GM18868 (cell line): ENCODE measurements at regions not wholly inside any gene's neighbourhood (a gene's known extent, or its start where the extent isn't known, plus 50 kb on each side); places are given as distances from the start of the nearest gene placed in this dataset.

Source experiments
- ATAC-seq: cut with Tn5 transposase; IDR thresholded peaks from one replicate; pipeline ENCODE4 v1.9.1; 2021; ENCODE audit warnings: mild to moderate bottlenecking, moderate library complexity; ENCODE audit not compliant: unreplicated experiment

DNA sequence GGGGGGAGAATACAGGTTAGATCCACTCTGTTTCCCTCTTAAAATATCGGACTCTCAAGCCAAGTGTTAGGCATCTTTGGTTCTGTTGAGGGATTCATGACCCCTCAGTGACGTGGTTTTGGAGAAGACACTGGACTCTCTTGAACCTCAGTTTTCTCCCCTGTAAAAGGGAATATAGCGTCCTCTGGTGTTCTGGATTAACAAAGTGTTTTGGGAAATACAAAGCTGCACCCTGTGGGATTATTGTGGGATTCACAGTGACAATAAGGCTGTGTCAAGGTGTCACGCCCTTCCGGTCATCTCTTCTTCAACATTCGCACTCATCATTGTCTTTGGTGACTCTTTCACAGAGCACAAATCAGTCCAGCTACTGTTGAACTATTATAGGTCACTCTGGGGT is 139.0 kb downstream of the IRX1 start:
- no peak for ATAC-seq

DNA sequence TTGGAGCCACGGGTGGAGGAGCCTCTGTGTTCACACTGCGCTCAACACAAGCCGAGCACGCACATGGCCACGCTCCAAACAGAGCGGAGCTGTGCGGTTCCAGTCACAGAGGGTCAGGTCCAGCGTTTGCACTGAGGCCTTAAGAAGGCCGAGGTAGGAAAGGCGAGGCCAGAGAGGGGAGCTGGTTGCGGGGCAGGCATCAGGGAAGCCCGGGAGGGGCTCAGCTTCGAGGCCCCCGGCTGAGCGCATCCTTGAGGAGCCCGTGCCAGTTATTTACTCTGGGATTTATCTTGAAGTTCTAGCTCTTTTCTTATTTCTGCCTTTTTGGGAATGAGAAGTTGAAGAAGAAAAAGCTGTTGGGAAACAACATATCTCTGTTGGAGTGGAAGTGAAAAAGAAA is 140.8 kb downstream of the IRX1 start:
- ATAC-seq, result no peak

DNA sequence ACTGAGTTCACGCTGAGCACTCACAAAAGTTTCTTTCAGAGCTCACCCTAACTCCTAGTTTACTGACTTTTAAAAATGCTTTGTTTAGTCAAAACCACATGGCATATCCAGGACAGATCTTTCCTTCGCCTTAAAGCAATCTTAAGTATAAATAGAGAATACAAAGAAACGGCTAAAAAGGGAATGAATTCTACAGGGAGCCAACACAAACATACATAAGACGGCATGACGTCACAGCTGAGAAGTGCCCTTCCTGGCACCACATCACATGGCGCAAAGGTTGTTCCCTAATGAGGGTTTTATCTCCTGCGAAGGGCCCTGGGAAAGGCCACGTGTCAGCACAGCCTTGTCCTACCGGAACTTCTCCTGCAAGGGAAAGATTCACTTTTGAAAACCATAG is 141.3 kb downstream of the IRX1 start:
- no peak for ATAC-seq

DNA sequence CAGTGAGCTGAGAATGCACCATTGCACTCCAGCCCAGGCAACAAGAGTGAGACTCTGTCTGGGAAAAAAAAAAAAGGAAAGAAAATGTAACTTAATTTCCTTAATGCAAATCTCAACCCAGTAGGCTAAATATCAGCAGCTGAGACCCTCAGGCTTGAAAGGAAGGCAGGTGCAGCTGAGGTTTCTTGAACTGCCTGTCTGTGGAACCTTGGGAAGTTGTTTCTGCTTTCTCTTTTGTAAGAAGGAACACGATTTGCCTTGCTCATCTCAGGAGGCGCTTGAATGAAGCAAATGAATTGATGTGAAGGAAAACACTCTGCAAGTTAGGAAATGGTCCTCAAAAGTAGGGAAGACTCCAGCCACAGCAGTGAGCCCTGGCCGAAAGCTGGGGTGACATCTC is 143.3 kb downstream of the IRX1 start:
- no peak for ATAC-seq

DNA sequence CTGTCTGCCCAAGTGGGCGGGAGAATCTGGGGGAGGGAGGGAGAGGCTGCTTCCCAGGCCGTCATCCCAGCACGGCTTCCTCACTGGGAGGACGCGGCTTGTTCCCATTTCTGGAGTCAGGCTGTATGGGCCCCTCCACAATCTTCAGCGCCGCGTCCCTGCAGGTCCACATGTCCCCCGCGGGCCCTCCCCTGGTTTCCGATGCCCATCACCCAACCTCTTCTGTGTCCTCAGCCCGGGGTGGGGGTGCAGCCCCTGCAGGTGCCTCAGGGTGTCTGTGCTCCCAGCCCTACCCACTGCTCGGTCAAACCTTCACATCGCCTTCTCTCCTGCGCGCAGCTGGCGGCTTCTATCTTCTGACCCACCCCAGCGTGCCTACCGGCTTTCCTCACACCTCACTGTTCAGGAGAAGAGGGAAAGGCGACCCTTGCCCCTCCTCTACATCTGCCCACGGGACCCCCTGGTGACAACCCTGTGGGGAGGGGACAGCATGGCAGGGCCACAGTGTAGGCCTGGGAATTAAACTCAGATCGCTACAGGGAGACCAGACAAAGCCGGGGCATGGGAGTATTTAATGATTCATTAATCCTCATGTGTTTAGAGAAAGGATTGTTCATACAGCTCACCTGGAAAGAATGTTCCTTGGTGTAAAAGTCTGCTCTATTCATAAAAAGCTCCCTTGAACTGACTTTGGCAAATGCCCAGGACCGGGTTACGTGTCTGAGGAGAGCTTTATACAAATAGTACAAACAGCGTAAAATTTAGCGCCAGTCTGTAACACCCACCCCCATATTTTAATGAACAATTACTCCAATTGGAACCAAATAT is 145.1 kb downstream of the IRX1 start:
- no peak for ATAC-seq

DNA sequence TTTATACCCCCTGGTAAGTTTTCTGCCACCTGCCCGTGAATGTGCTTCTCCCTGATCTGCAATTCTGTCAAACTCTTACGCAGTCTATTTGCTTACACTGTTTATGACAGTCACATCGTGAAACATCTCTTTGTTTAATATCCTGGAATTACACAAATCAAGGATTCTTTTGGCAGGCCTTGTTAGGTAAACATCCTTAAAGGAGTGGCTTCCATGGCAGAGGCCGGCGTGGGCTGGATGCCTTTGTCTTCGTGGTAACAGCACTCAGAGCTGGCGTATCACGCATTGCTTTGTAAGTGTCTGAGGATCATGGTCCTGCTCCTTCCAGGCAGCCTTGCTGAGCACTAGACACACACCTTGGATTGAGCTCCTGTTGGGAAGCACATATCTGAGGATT is 145.7 kb downstream of the IRX1 start:
- ATAC-seq, result no peak

DNA sequence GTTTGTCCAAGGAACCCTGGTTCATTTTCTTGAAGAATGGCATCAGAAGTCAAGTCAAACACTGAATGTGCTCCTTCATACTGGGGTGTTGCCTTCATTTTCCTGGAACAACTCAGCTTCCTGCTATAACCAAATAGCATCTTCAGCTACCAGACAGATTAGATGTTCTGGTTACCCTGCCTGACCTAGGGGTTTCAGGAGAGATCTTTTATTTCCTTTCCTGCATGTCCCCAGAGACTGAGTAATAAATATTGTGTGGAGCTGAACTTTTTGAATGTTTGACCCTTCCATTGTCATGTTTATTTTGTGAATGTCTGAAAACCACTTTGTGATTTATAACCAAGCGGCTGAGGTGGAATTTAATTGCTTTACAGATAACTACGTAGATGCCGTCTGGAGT is 147.1 kb downstream of the IRX1 start:
- no peak for ATAC-seq

DNA sequence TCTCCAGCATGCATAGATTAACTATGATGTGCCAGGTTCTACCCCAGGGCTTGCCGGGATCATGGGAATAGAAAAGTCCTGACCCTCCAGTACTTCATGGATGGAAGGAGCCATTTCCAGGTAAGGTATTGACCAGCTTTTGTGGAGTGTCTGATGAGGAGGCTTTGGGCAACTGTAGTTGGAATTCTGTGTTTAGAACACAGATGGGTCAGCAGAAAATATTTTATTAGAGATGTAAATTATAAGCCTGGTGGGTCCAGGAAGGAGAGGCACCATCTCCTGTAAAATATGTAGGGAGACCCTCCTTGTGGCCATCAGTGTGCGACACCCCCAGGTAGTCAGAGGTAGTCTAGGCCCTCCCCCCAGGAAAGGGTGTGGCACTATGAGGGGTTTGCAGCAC is 156.2 kb downstream of the IRX1 start:
- no peak for ATAC-seq

DNA sequence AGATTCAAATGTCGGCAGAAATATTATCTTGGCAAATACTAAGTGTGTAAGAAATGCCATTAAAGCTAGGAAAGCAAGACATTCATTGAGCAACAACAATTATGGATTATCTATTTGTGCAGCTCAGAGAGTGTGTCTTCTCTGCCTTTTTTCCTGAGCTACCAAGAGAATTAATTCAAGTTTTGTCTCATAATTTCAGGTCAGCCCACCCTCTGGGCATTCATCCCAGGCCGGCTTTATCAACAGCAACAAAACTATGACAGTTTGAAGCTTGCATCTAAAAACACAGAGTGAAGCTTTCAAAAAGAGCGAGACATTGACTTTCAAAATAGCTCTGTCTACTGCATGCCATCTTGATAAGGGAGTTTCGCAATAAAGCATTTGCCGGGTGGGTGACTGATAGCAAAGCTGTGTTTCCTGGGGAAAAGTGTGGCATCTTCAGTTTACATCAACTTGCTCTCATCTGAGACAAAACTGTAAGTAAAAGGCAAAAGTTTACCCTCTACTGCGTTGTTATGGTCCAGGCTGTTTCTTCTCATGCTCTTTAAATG is 182.4 kb downstream of the IRX1 start:
- no peak for ATAC-seq

DNA sequence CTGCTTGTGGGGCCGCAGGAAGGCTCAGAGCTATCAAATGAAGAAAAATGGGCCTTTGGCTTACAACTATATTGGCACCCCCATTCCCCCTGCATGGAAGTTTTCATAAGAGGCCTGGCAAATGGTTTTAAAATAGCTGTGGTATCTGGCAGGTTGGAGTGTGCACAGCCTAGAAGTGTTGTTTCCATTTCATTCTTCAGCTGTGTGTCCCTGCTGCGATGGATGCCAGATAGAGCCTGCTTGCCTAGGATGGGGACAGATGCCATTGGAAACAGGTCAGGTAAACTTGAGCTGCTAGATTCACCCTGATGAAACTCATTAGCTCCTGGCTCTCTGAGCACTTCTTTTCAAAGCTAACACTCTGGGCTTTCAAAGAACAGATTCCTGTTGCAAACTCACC is 183.3 kb downstream of the IRX1 start:
- ATAC-seq, result no peak

DNA sequence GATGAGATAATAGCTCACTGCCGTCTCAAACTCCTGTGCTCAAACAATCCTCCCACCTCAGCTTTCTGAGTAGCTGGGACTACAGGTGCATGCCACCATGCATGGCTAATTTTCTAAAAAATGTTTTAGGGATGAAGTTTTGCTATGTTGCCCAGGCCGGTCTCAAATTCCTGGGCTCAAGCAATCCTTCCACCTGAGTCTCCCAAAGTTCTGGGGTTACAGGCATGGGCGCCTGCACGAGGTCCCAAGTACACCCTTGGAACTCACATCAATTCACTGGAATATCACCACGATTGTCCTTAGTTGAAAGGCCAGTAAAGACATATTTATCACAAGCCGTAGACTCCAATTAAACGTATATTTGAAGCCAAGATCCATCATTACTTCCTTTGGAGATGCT is 184.6 kb downstream of the IRX1 start:
- no peak for ATAC-seq

DNA sequence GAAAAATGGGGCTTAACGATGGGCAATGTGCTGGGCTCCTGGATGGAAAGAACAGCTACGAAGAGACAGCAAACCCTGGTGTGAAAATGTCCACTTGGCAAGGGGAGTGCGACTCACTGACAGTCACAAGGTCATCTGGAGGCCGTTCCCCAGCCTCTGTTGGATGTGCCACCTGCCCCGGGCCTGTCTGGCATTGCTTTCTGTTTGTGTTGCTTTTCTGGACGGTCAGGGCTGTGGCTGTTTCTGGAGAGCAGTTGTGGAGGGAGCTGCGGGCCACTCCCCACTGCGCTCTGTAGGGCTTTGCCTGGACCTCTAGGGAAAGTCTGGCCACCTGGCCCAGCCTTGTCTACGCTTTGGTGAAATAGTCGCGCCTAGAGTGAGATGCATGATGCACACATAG is 185.3 kb downstream of the IRX1 start:
- no peak for ATAC-seq

DNA sequence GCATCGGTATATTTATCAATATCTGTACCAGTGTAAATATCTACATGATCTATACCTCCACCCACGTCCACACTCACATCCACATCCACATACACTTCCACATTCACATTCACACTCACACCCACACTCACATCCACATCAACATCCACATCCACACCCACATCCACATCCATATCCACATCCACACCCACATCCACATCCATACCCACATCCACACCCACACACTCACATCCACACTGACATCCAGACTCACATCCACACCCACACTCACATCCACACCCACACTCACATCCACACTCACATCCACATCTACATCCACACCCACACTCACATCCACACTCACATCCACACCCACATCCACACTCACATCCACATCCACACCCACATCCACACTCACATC is 189.2 kb downstream of the IRX1 start:
- ATAC-seq, result no peak

DNA sequence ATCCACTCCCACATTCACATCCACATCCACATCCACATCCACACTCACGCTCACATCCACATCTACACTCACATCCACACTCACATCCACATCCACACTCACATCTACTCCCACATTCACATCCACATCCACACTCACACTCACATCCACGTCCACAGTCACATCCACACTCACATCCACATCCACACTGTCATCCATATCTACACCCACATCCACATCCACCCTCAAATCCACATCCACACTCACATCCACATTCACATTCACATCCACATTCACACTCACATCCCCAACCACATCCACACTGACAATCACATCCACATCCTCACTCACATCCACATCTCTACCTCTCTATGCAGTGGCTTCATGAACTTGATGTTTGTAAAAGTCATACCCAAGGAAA is 190.5 kb downstream of the IRX1 start:
- no peak for ATAC-seq

DNA sequence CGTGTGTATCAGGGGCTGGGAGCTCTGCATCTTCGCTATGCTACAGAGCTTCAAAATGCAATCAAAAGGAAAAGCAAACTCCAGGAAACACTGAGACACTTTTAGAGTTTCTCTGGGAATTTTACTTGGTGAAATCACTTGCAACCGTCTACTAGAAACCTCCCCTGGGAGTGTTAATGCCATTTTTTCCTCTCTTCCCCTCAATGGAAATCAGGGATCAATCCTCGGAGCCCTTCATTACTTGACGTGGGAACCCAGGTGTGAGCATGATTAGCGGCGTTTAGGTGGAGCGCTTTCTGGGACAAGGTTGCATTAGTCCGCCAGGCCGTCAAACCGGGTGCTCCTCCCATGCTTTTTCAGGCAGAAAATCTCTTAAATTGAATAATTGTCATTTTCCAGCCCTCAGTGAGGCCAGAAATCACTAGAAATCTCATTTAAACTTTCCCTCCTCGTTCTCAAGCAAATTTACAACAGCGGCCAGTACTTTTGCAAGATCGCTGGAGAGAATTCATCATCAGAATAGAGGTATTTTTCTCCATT is 191.3 kb downstream of the IRX1 start:
- no peak for ATAC-seq

DNA sequence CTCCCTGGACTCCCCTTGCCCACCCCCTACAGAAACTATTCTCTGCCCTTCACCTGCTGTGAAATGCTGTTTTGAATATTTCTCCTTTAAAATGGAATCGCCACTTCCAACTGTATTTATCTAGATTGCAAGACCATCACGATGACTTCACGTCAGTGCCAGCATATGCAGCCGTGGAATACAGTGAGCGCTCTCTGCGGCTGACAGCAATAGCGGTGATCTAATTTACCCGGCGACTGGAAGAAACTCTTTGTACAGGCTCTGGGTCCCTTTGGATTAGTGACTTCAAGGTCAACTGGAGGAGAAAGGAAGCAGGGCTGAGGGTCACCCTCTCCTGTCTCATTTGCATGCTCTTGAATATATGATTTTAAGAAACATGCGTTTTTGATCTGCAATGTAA is 192.0 kb downstream of the IRX1 start:
- no peak for ATAC-seq

DNA sequence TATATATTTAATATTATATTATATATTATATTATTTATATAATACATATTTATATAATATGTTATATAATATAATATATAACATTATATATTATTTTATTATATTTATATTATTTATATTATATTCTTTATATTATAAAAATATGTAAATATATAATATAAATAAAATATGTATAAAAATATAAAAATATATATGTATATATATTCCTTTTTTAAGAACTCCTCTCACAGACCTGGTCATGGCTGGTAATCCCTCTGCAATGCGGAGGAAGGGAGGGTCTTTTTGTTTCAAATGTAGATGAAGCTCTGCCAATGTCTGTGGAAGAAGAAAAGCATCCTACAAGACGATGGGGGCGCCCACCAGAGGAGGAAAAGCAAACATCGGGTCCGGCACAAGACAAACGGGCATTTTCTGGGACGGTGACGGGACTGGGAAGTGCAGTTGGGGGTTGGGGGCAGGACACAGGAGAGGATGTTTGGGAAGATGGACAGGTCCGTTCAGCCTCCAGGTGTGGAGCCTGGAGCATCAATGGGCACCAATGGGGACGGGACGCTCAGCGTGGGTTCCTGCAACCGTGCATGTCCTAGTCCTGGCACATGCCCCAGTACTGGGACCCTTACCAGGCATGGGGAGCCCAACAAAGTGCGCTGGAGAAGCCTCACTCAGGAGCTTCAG is 194.0 kb downstream of the IRX1 start:
- no peak for ATAC-seq

DNA sequence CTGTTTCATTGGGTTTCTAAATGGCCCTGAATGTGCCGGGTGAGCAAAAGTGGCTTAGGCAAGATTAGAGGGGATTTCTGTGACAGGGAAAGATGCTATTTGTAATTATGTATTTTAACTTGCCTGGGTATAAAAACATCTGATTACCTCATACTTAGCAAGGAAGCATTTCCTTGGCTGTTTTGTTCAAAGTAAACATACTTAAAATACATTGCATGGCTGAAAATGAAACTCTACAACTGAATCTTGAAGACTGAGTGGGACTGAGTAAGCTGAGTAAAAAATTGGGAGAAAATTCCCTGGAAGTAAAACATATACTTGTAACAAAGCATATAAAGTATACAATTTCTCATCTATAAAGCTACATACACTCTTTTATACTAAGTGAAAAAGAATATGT is 197.5 kb downstream of the IRX1 start:
- no peak for ATAC-seq

DNA sequence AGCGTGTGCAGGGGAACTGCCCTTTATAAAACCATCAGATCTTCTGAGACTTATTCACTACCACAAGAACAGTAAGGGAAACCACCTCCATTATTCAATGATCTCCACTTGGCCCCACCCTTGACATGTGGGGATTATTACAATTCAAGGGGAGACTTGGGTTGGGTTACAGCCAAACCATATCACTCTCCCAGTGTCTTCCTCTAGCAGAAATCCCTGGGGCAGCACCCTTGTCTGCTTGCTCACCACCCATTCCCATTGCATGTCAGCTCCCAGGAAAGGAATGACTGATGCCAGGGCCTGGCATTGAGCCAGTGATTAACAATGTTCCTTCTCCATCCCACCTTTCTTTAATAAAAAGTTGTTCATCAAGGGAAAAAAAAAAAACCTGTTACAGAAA is 199.0 kb downstream of the IRX1 start:
- ATAC-seq, result no peak

DNA sequence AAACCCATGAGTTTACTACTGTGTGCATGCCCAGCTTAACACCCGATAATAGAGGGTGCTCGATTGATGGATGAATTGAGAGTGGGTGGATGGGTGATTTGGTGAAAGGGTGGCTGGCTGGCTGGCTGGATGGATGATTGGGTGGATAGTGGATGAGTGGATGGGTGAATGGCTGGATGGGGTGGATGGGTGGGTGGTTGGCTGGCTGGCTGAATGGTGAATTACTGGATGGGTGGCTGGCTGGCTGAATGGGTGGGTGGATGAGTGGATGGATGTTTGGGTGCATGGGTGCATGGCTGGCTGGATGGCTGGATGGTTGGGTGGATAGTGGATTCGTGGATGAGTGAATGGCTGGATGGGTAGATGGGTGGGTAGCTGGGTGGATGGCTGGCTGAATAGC is 201.1 kb downstream of the IRX1 start:
- no peak for ATAC-seq

DNA sequence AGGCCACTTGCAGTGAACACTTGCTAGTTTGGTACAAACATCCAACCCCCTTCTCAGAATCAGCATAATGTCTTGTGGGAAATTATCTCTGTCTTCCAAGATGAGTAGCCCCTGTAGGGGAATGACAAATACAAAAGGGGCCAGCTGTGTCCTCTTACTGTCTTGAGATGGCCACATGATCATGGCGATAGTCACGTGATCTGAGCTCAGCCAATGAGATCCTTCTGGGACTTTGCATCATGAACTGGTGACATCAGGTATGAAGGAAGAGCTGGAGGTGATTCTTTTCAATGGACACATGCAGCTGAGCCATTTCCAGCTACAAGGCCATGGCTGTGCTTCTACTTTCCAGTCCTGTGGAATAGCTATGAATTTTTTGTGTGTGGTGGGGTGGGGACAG is 206.3 kb downstream of the IRX1 start:
- ATAC-seq, result no peak

DNA sequence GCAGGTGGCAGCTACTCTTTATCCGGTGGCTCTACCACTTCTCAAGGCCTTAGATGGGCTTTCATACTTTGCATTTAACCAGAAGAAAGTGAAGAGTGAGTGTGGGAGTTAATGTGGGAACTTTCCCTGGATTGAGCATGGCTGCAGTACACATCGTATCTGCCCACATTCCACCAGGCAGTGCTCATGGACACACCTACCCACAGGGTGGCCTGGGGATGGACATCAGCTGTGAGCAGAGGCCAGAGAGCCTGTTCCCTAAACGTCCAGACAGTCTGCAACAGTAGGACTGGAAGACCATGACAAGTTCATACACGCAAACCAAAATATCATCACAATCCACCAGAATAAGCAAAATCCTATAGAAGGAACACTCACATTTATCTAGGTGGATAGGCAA is 213.8 kb downstream of the IRX1 start:
- ATAC-seq, result no peak
